ENCODE measurements at regions not wholly inside any gene's neighbourhood (a gene's known extent, or its start where the extent isn't known, plus 50 kb on each side); places are given as distances from the start of the nearest gene placed in this dataset.

GRCh38 chr10:131511391-131511790 lies 199.9 kb upstream of the TCERG1L start:
- H3K79me2 ChIP-seq (replicated peaks; ENCODE audit: insufficient read depth, low read length): no peaks in the 10 kb centered on the region

GRCh38 chr10:131512852-131513251 lies 201.3 kb upstream of the TCERG1L start:
- Histone ChIP-seq H3K4me2 (ENCODE audit: low read length) (no peak overlapping the region), H2AFZ (ENCODE audit: low read depth, low read length) (no peak overlapping the region), H3K27ac (ENCODE audit: low read length) (no peak overlapping the region), H3K36me3 (ENCODE audit: insufficient read depth, low read length) (no peaks in the 10 kb centered on the region), H3K9me3 (ENCODE audit: low read length) (no peaks in the 10 kb centered on the region), H3K9me2 (ENCODE audit: insufficient read depth, low read length) (no peaks in the 10 kb centered on the region), H3K27me3 (ENCODE audit: insufficient read depth, low read depth, low read length) (no peaks in the 10 kb centered on the region), H3K9ac (ENCODE audit: low read length) (no peak overlapping the region), H3K4me3 (ENCODE audit: low read length) (no peak overlapping the region), H3F3A (ENCODE audit: insufficient read depth, low read length, poor library complexity, severe bottlenecking) (no peaks in the 10 kb centered on the region), H3K79me2 (replicated peaks; ENCODE audit: insufficient read depth, low read length) (no peaks in the 10 kb centered on the region), H4K20me1 (ENCODE audit: insufficient read depth) (no peaks in the 10 kb centered on the region)
- TF ChIP-seq SMC3 (conservative IDR thresholded peaks at IDR 0.05; ENCODE audit: poor library complexity) (no peak), MXI1 (conservative IDR thresholded peaks at IDR 0.05; ENCODE audit: poor library complexity, severe bottlenecking) (no peak), EZH2 (IDR thresholded peaks at IDR 0.05; ENCODE audit: borderline replicate concordance, insufficient read depth, low read length, poor library complexity, severe bottlenecking) (no peak), EP300 (conservative IDR thresholded peaks at IDR 0.05; ENCODE audit: poor library complexity, severe bottlenecking) (no peak), TAF1 (IDR thresholded peaks at IDR 0.05; ENCODE audit: low read depth) (no peak), POLR2AphosphoS5 (IDR thresholded peaks at IDR 0.05) (no peak), CTCF (IDR thresholded peaks at IDR 0.05; ENCODE audit: poor library complexity, severe bottlenecking) (no peak), RAD21 (conservative IDR thresholded peaks at IDR 0.05) (no peak)

More at GRCh38 chr10:131511391-131511790, 199.9 kb upstream of the TCERG1L start:
- H3F3A ChIP-seq (ENCODE audit: insufficient read depth, low read length, poor library complexity, severe bottlenecking): no peaks in the 10 kb centered on the region
- no peaks in the 10 kb centered on the region for H3K9me3 ChIP-seq (ENCODE audit: low read length)
- no peak overlapping the region for H3K4me3 ChIP-seq (ENCODE audit: low read length)
- H3K9me2 ChIP-seq (ENCODE audit: insufficient read depth, low read length): no peaks in the 10 kb centered on the region
- H3K4me2 ChIP-seq (ENCODE audit: low read length): no peak overlapping the region
- H3K9ac ChIP-seq (ENCODE audit: low read length): no peak overlapping the region
- no peaks in the 10 kb centered on the region for H3K27me3 ChIP-seq (ENCODE audit: insufficient read depth, low read depth, low read length)
- no peak overlapping the region for H2AFZ ChIP-seq (ENCODE audit: low read depth, low read length)
- H3K36me3 ChIP-seq (ENCODE audit: insufficient read depth, low read length): no peaks in the 10 kb centered on the region
- no peaks in the 10 kb centered on the region for H4K20me1 ChIP-seq (ENCODE audit: insufficient read depth)
- no peak overlapping the region for H3K27ac ChIP-seq (ENCODE audit: low read length)
- no peak for TF ChIP-seq RAD21 (conservative IDR thresholded peaks at IDR 0.05)
- TF ChIP-seq SMC3 (conservative IDR thresholded peaks at IDR 0.05; ENCODE audit: poor library complexity): no peak
- no peak for TF ChIP-seq TAF1 (IDR thresholded peaks at IDR 0.05; ENCODE audit: low read depth)
- TF ChIP-seq EZH2 (IDR thresholded peaks at IDR 0.05; ENCODE audit: borderline replicate concordance, insufficient read depth, low read length, poor library complexity, severe bottlenecking): no peak
- TF ChIP-seq REST (IDR thresholded peaks at IDR 0.05; ENCODE audit: borderline replicate concordance): no peak
- TF ChIP-seq CTCF (IDR thresholded peaks at IDR 0.05; ENCODE audit: poor library complexity, severe bottlenecking): no peak
- no peak for TF ChIP-seq MXI1 (conservative IDR thresholded peaks at IDR 0.05; ENCODE audit: poor library complexity, severe bottlenecking)
- TF ChIP-seq EP300 (conservative IDR thresholded peaks at IDR 0.05; ENCODE audit: poor library complexity, severe bottlenecking): no peak
- no peak for TF ChIP-seq POLR2AphosphoS5 (IDR thresholded peaks at IDR 0.05)
